GM23338 (cell line): ENCODE measurements at regions not wholly inside any gene's neighbourhood (a gene's known extent, or its start where the extent isn't known, plus 50 kb on each side); places are given as distances from the start of the nearest gene placed in this dataset.

Source experiments
- ATAC-seq: fragments of 200-7000 bp; cut with Tn5 transposase; 3 replicates; pipeline ENCODE4 v1.9.1; 2020
- DNase-seq: peaks from one replicate; pipeline ENCODE4 v3.0.0-alpha.2; 2015; ENCODE audit warnings: low spot score
- H2AFZ ChIP-seq: fragments of 200-600 bp; sonication (generic); 2 replicates; pipeline ENCODE4 v1.8.0; 2016; ENCODE audit warnings: antibody characterized with exemption, mild to moderate bottlenecking, moderate library complexity
- H3F3A ChIP-seq: fragments of 200-600 bp; sonication (generic); replicated peaks from 2 replicates; pipeline ENCODE4 v1.8.0; 2017; ENCODE audit warnings: antibody characterized with exemption, mixed run types, low read depth
- H3K27ac ChIP-seq: fragments of 200-600 bp; sonication (generic); 2 replicates; pipeline ENCODE4 v1.6.1; 2016; ENCODE audit warnings: low read depth
- H3K27me3 ChIP-seq: fragments of 200-600 bp; sonication (generic); 2 replicates; pipeline ENCODE4 v1.8.0; 2016; ENCODE audit warnings: mild to moderate bottlenecking, mixed run types, moderate library complexity; ENCODE audit not compliant: insufficient read depth
- H3K36me3 ChIP-seq: fragments of 200-600 bp; sonication (generic); 2 replicates; pipeline ENCODE4 v1.8.0; 2016; ENCODE audit warnings: mild to moderate bottlenecking; ENCODE audit not compliant: insufficient read depth
- H3K4me1 ChIP-seq: fragments of 200-600 bp; sonication (generic); 2 replicates; pipeline ENCODE4 v1.8.0; 2016; ENCODE audit warnings: mild to moderate bottlenecking, moderate library complexity; ENCODE audit not compliant: insufficient read depth
- H3K4me2 ChIP-seq: fragments of 200-600 bp; sonication (generic); 2 replicates; pipeline ENCODE4 v1.7.1; 2017; ENCODE audit warnings: mixed run types
- H3K4me3 ChIP-seq: fragments of 200-600 bp; sonication (generic); 2 replicates; pipeline ENCODE4 v1.6.1; 2016; ENCODE audit warnings: mixed run types
- H3K79me2 ChIP-seq: fragments of 200-600 bp; sonication (generic); replicated peaks from 2 replicates; pipeline ENCODE4 v1.8.0; 2017; ENCODE audit warnings: mild to moderate bottlenecking; ENCODE audit not compliant: insufficient read depth
- H3K9me2 ChIP-seq: fragments of 200-600 bp; sonication (generic); 2 replicates; pipeline ENCODE4 v1.8.0; 2017; ENCODE audit not compliant: insufficient read depth
- H4K20me1 ChIP-seq: fragments of 200-600 bp; sonication (generic); replicated peaks from 2 replicates; pipeline ENCODE4 v1.8.0; 2017; ENCODE audit warnings: mild to moderate bottlenecking; ENCODE audit not compliant: insufficient read depth
- H3K27ac Mint-ChIP-seq: 2 replicates; pipeline ENCODE4 v1.8.0; 2020; ENCODE audit warnings: inconsistent platforms, mild to moderate bottlenecking, moderate library complexity, mixed read lengths
- H3K27me3 Mint-ChIP-seq: 3 replicates; pipeline ENCODE4 v1.8.0; 2022; ENCODE audit warnings: low read depth, mild to moderate bottlenecking, moderate library complexity, mixed read lengths, inconsistent platforms; ENCODE audit not compliant: insufficient read depth, poor library complexity
- H3K36me3 Mint-ChIP-seq: 3 replicates; pipeline ENCODE4 v1.8.0; 2021; ENCODE audit warnings: low read depth, mild to moderate bottlenecking, inconsistent platforms, moderate library complexity, mixed read lengths
- H3K4me1 Mint-ChIP-seq: 3 replicates; pipeline ENCODE4 v1.8.0; 2020; ENCODE audit warnings: mild to moderate bottlenecking, inconsistent platforms, mixed read lengths
- H3K4me3 Mint-ChIP-seq: 3 replicates; pipeline ENCODE4 v1.8.0; 2021; ENCODE audit warnings: moderate library complexity, mild to moderate bottlenecking, inconsistent platforms, mixed read lengths
- H3K9me3 Mint-ChIP-seq: 3 replicates; pipeline ENCODE4 v1.8.0; 2020; ENCODE audit warnings: moderate library complexity, mild to moderate bottlenecking, inconsistent platforms, mixed read lengths
- CREB1 ChIP-seq: fragments of 250-450 bp; sonication (Bioruptor Pico); IDR thresholded peaks from 2 replicates; pipeline ENCODE4 v1.5.0; 2020; ENCODE audit warnings: low read depth, mild to moderate bottlenecking, moderate library complexity
- CTCF ChIP-seq, 2 experiments: fragments of 200-600 bp in 1 of 2; sonication (generic) in 1 of 2; conservative IDR thresholded peaks; 2 replicates each; pipeline versions ENCODE4 v1.5.1 to v1.6.1; 2016 to 2017; ENCODE audit warnings: antibody characterized with exemption in 2 of 2, low read depth in 2 of 2, mild to moderate bottlenecking in 2 of 2, moderate library complexity in 1 of 2
- EZH2 ChIP-seq: fragments of 200-600 bp; sonication (generic); IDR thresholded peaks from one replicate; pipeline ENCODE4 v1.8.0; 2017; ENCODE audit warnings: antibody characterized with exemption, mild to moderate bottlenecking, low read depth; ENCODE audit not compliant: unreplicated experiment
- EZH2phosphoT487 ChIP-seq: fragments of 200-600 bp; sonication (generic); IDR thresholded peaks from one replicate; pipeline ENCODE4 v1.8.1; 2018; ENCODE audit warnings: antibody characterized with exemption; ENCODE audit not compliant: unreplicated experiment
- JUNB ChIP-seq: IDR thresholded peaks from one replicate; pipeline ENCODE4 v1.6.1; 2016; ENCODE audit warnings: antibody characterized with exemption; ENCODE audit not compliant: unreplicated experiment
- NANOG ChIP-seq: IDR thresholded peaks from 2 replicates; pipeline ENCODE4 v1.6.1; 2016; ENCODE audit warnings: antibody characterized with exemption, borderline replicate concordance
- REST ChIP-seq: IDR thresholded peaks from one replicate; pipeline ENCODE4 v1.6.1; 2018; ENCODE audit warnings: antibody characterized with exemption; ENCODE audit not compliant: unreplicated experiment
- STAT1 ChIP-seq: IDR thresholded peaks from one replicate; pipeline ENCODE4 v1.6.1; 2016; ENCODE audit warnings: antibody characterized with exemption; ENCODE audit not compliant: unreplicated experiment
- ZNF114 ChIP-seq: fragments of 250-450 bp; sonication (Bioruptor Pico); IDR thresholded peaks from 2 replicates; pipeline ENCODE4 v1.5.0; 2020; ENCODE audit warnings: mild to moderate bottlenecking, moderate library complexity

- ATAC-seq, result no peak
- DNase-seq, result peak; percentile 40
- Histone ChIP-seq H3K79me2 (no peaks in the 10 kb centered on the region), H3K9me2 (no peaks in the 10 kb centered on the region), H3K27ac (no peak overlapping the region), H3F3A (no peaks in the 10 kb centered on the region), H3K4me1 (no peaks in the 10 kb centered on the region), H3K36me3 (no peaks in the 10 kb centered on the region), H2AFZ (no peak overlapping the region), H4K20me1 (no peaks in the 10 kb centered on the region), H3K4me3 (no peak overlapping the region), H3K4me2 (no peak overlapping the region), H3K27me3 (no peaks in the 10 kb centered on the region)
- TF ChIP-seq EZH2 (no peak), REST (peak; percentile 74)
- no peaks in the 10 kb centered on the region for H3K27me3 Mint-ChIP-seq
- no peaks in the 10 kb centered on the region for H3K36me3 Mint-ChIP-seq
- H3K9me3 Mint-ChIP-seq, result no peaks in the 10 kb centered on the region
- no peak overlapping the region for H3K27ac Mint-ChIP-seq
- no peaks in the 10 kb centered on the region for H3K4me1 Mint-ChIP-seq
- no peak overlapping the region for H3K4me3 Mint-ChIP-seq
Measured at GRCh38 chr2:103656558-103656957, 894.7 kb downstream of the TMEM182 start.

DNA sequence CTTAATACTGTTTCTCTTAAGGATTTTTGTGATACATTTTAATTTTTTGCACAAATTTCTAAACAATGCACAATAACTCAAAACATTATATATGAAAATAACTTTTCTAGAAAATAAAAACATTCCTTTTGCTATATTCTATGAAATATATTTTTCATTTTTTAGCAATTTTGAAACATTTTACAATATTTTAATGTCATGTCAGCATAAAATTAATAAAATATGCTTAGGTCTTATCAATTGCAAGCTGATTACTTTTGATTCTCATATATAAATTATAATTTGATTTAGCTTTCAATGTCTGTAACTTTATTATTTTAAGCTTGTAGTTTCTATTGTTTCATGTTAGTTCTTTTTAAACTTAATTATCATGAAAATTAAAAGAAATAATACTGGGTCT, 898.7 kb downstream of the TMEM182 start:
- H3K79me2 ChIP-seq, result no peaks in the 10 kb centered on the region
- H3K27me3 ChIP-seq, result no peaks in the 10 kb centered on the region
- Mint-ChIP-seq H3K36me3 (no peaks in the 10 kb centered on the region), H3K27ac (no peak overlapping the region), H3K27me3 (peaks cover 5% of the 10 kb centered on the region), H3K4me1 (peaks cover 8% of the 10 kb centered on the region; the same call in 2 of the 3 replicates), H3K4me3 (no peak overlapping the region), H3K9me3 (no peaks in the 10 kb centered on the region)
- no peaks in the 10 kb centered on the region for H3K4me1 ChIP-seq
- H2AFZ ChIP-seq, result no peak overlapping the region
- H3F3A ChIP-seq, result no peaks in the 10 kb centered on the region
- ATAC-seq (no peak), DNase-seq (no peak)
- no peaks in the 10 kb centered on the region for H4K20me1 ChIP-seq
- H3K4me2 ChIP-seq, result no peak overlapping the region
- H3K4me3 ChIP-seq, result no peak overlapping the region
- H3K9me2 ChIP-seq, result no peaks in the 10 kb centered on the region
- no peak overlapping the region for H3K27ac ChIP-seq
- H3K36me3 ChIP-seq, result no peaks in the 10 kb centered on the region
- TF ChIP-seq NANOG (no peak), JUNB (no peak), STAT1 (no peak), CTCF (conservative IDR thresholded peaks at IDR 0.05; ENCODE audit: low read depth in 2 of 2) (no peak), EZH2phosphoT487 (no peak), REST (no peak), ZNF114 (CRISPR knock-in tag) (no peak), CREB1 (CRISPR knock-in tag) (no peak)
